SK-N-SH treated with all-trans-retinoic acid at 6 μM for 48 hours (cell line): ENCODE measurements at regions not wholly inside any gene's neighbourhood (a gene's known extent, or its start where the extent isn't known, plus 50 kb on each side); places are given as distances from the start of the nearest gene placed in this dataset.

ENCODE experiments used
- ATAC-seq: fragments of 200-7000 bp; cut with Tn5 transposase; 3 replicates; pipeline ENCODE4 v1.9.1; 2020; ENCODE audit warnings: mild to moderate bottlenecking, moderate library complexity
- ARNTL ChIP-seq: fragments of 450-650 bp; formaldehyde crosslinking; IDR thresholded peaks from 2 replicates; pipeline ENCODE4 v1.5.0; 2020; ENCODE audit warnings: low read depth, mild to moderate bottlenecking, moderate library complexity, borderline replicate concordance
- ESRRG ChIP-seq: fragments of 250-450 bp; sonication (Bioruptor Pico); IDR thresholded peaks from 2 replicates; pipeline ENCODE4 v1.6.1; 2021; ENCODE audit warnings: mild to moderate bottlenecking
- ISL1 ChIP-seq: fragments of 250-450 bp; sonication (Bioruptor Pico); IDR thresholded peaks from 2 replicates; pipeline ENCODE4 v2.1.2; 2022; ENCODE audit warnings: mild to moderate bottlenecking, moderate library complexity
- PPARA ChIP-seq: fragments of 250-450 bp; sonication (Bioruptor Pico); IDR thresholded peaks from 2 replicates; pipeline ENCODE4 v1.5.0; 2020; ENCODE audit warnings: mild to moderate bottlenecking, borderline replicate concordance
- RARB ChIP-seq: fragments of 250-450 bp; sonication (Bioruptor Pico); IDR thresholded peaks from 2 replicates; pipeline ENCODE4 v1.8.0; 2021; ENCODE audit warnings: mild to moderate bottlenecking, moderate library complexity
- SNAI2 ChIP-seq: fragments of 250-450 bp; sonication (Bioruptor Pico); IDR thresholded peaks from 2 replicates; pipeline ENCODE4 v1.5.0; 2020; ENCODE audit warnings: mild to moderate bottlenecking, moderate library complexity
- TCF4 ChIP-seq: fragments of 250-450 bp; sonication (Bioruptor Pico); IDR thresholded peaks from 2 replicates; pipeline ENCODE4 v1.8.0; 2021; ENCODE audit warnings: mild to moderate bottlenecking, moderate library complexity, borderline replicate concordance
- TOX ChIP-seq: fragments of 250-450 bp; sonication (Bioruptor Pico); IDR thresholded peaks from 2 replicates; pipeline ENCODE4 v1.8.0; 2021; ENCODE audit warnings: mild to moderate bottlenecking, moderate library complexity, borderline replicate concordance
- TSHZ2 ChIP-seq: fragments of 250-450 bp; sonication (Bioruptor Pico); IDR thresholded peaks from 2 replicates; pipeline ENCODE4 v1.5.0; 2020; ENCODE audit warnings: mild to moderate bottlenecking, moderate library complexity
- ZC3H10 ChIP-seq: fragments of 250-450 bp; sonication (Bioruptor Pico); IDR thresholded peaks from 2 replicates; pipeline ENCODE4 v1.5.1; 2021; ENCODE audit warnings: mild to moderate bottlenecking, moderate library complexity
- ZFP30 ChIP-seq: fragments of 450-650 bp; formaldehyde crosslinking; IDR thresholded peaks from 2 replicates; pipeline ENCODE4 v1.5.0; 2022; ENCODE audit warnings: mild to moderate bottlenecking, moderate library complexity
- ZNF565 ChIP-seq: fragments of 450-650 bp; formaldehyde crosslinking; conservative IDR thresholded peaks from 2 replicates; pipeline ENCODE4 v1.5.0; 2020; ENCODE audit warnings: low read depth, mild to moderate bottlenecking, moderate library complexity
- ZNF70 ChIP-seq: fragments of 450-650 bp; formaldehyde crosslinking; IDR thresholded peaks from 2 replicates; pipeline ENCODE4 v1.5.0; 2020; ENCODE audit warnings: mild to moderate bottlenecking, moderate library complexity
- ZNF8 ChIP-seq: fragments of 450-650 bp; formaldehyde crosslinking; IDR thresholded peaks from 2 replicates; pipeline ENCODE4 v1.5.0; 2020; ENCODE audit warnings: mild to moderate bottlenecking, moderate library complexity
- TF ChIP-seq, protein P1 (sequence below): fragments of 250-450 bp; sonication (Bioruptor Pico); IDR thresholded peaks from 2 replicates; pipeline ENCODE4 v1.8.0; 2020; ENCODE audit warnings: mild to moderate bottlenecking, moderate library complexity, borderline replicate concordance
- TF ChIP-seq, protein P2 (sequence below): fragments of 250-450 bp; sonication (Bioruptor Pico); IDR thresholded peaks from 2 replicates; pipeline ENCODE4 v1.5.1; 2020; ENCODE audit warnings: low read depth, mild to moderate bottlenecking, moderate library complexity
- TF ChIP-seq, protein P3 (sequence below): fragments of 250-450 bp; sonication (Bioruptor Pico); IDR thresholded peaks from 2 replicates; pipeline ENCODE4 v1.8.0; 2021; ENCODE audit warnings: low read depth, mild to moderate bottlenecking, moderate library complexity, borderline replicate concordance

DNA sequence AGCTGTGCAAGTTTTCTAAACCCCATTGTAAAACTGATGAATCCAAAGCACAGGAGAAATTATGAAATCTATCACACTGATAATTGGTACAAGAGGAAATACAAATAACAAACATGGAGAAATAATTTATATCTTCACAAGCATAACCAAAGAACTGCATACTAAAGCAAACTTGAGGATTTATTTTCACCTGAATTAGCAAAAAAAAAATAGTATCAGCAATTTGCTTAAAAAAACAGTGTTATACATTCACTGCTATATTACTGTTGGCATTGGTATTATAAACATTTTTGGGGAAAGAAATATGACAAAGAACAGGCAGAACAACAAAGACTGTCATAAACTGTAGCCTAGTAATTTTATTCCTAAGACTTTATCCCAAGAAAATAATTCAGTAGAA, 230.8 kb upstream of the NRP1 start (continued):
- TF ChIP-seq, protein P1, sequence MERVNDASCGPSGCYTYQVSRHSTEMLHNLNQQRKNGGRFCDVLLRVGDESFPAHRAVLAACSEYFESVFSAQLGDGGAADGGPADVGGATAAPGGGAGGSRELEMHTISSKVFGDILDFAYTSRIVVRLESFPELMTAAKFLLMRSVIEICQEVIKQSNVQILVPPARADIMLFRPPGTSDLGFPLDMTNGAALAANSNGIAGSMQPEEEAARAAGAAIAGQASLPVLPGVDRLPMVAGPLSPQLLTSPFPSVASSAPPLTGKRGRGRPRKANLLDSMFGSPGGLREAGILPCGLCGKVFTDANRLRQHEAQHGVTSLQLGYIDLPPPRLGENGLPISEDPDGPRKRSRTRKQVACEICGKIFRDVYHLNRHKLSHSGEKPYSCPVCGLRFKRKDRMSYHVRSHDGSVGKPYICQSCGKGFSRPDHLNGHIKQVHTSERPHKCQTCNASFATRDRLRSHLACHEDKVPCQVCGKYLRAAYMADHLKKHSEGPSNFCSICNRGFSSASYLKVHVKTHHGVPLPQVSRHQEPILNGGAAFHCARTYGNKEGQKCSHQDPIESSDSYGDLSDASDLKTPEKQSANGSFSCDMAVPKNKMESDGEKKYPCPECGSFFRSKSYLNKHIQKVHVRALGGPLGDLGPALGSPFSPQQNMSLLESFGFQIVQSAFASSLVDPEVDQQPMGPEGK (CRISPR knock-in tag): no peak
- TF ChIP-seq ZNF70 (CRISPR knock-in tag): no peak
- TF ChIP-seq TOX (CRISPR knock-in tag): no peak
- TF ChIP-seq SNAI2 (CRISPR knock-in tag): no peak
- no peak for TF ChIP-seq TCF4 (CRISPR knock-in tag)
- no peak for TF ChIP-seq RARB
- no peak for TF ChIP-seq PPARA (CRISPR knock-in tag)
- TF ChIP-seq TSHZ2 (CRISPR knock-in tag): no peak

- peak; percentile 99 for ATAC-seq
- TF ChIP-seq ISL1 (CRISPR knock-in tag): peak; percentile 59; the same call in 1 of the 2 replicates
- TF ChIP-seq, protein P1 (CRISPR knock-in tag): peak; percentile 43; the same call in 1 of the 2 replicates
- TF ChIP-seq ZNF70 (CRISPR knock-in tag): no peak
- TF ChIP-seq, all 23 proteins: peak for 2
Measured at GRCh38 chr10:33559105-33559504, 224.6 kb upstream of the NRP1 start.

- ATAC-seq: no peak
- no peak for TF ChIP-seq ESRRG (CRISPR knock-in tag)
- no peak for TF ChIP-seq ZFP30 (CRISPR knock-in tag)
- TF ChIP-seq RARB: no peak
- no peak for TF ChIP-seq ISL1 (CRISPR knock-in tag)
- TF ChIP-seq ARNTL (CRISPR knock-in tag): no peak
- TF ChIP-seq, protein P1 (CRISPR knock-in tag): no peak
- TF ChIP-seq, protein P2, sequence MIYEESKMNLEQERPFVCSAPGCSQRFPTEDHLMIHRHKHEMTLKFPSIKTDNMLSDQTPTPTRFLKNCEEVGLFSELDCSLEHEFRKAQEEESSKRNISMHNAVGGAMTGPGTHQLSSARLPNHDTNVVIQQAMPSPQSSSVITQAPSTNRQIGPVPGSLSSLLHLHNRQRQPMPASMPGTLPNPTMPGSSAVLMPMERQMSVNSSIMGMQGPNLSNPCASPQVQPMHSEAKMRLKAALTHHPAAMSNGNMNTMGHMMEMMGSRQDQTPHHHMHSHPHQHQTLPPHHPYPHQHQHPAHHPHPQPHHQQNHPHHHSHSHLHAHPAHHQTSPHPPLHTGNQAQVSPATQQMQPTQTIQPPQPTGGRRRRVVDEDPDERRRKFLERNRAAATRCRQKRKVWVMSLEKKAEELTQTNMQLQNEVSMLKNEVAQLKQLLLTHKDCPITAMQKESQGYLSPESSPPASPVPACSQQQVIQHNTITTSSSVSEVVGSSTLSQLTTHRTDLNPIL (CRISPR knock-in tag): no peak
- TF ChIP-seq, protein P3, sequence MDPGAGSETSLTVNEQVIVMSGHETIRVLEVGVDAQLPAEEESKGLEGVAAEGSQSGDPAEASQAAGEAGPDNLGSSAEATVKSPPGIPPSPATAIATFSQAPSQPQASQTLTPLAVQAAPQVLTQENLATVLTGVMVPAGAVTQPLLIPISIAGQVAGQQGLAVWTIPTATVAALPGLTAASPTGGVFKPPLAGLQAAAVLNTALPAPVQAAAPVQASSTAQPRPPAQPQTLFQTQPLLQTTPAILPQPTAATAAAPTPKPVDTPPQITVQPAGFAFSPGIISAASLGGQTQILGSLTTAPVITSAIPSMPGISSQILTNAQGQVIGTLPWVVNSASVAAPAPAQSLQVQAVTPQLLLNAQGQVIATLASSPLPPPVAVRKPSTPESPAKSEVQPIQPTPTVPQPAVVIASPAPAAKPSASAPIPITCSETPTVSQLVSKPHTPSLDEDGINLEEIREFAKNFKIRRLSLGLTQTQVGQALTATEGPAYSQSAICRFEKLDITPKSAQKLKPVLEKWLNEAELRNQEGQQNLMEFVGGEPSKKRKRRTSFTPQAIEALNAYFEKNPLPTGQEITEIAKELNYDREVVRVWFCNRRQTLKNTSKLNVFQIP (CRISPR knock-in tag): no peak
- TF ChIP-seq SNAI2 (CRISPR knock-in tag): no peak
- TF ChIP-seq ZNF565 (CRISPR knock-in tag): no peak
- no peak for TF ChIP-seq TSHZ2 (CRISPR knock-in tag)
- TF ChIP-seq TCF4 (CRISPR knock-in tag): no peak
- TF ChIP-seq ZNF70 (CRISPR knock-in tag): no peak
- no peak for TF ChIP-seq ZC3H10
- TF ChIP-seq ZNF8 (CRISPR knock-in tag): no peak
Measured at GRCh38 chr10:33557313-33557712, 222.8 kb upstream of the NRP1 start.
